ENCODE measurements at regions not wholly inside any gene's neighbourhood (a gene's known extent, or its start where the extent isn't known, plus 50 kb on each side); places are given as distances from the start of the nearest gene placed in this dataset.

DNA sequence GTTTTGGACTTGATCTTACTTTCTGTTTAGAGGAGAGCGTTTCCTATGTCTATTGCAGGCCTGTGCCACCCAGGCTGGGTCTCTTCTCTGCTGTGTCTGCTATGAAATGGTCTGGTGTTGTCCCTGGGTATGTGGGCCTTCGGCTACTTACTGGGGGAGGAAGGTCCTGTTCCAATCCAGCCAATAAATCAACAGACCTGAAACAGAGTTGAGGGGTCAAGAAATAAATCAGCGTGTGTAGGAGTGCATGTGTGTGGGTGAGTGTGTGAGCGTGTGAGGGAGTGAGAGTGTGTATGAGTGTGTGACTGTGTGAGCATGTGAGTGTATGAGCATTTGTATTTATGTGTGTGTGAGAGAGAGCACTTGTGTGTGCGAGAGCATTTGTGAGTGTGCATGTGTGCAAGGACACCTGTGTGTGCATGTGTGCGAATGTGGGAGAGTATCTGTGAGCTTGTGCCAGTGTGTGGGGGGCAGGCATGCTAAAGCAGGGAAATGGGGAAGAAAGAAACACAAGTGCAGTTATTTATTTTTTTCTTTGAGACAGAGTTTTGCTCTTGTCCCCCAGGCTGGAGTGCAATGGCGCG is 86.3 kb upstream of the PMEPA1 start:
- TF ChIP-seq CTCF (IDR thresholded peaks at IDR 0.05) (no peak), POLR2A (IDR thresholded peaks at IDR 0.05) (no peak)
